GM19240 (cell line): ENCODE measurements at regions not wholly inside any gene's neighbourhood (a gene's known extent, or its start where the extent isn't known, plus 50 kb on each side); places are given as distances from the start of the nearest gene placed in this dataset.
"Not testable (repeated sequence)": the region's sequence is repeated elsewhere in the genome, so short reads cannot be mapped to it uniquely, and the experiment has no call there.

Experiments used
- DNase-seq: peaks from one replicate; pipeline ENCODE4 v3.0.0; 2011; ENCODE audit warnings: low spot score; ENCODE audit not compliant: insufficient read length

DNA sequence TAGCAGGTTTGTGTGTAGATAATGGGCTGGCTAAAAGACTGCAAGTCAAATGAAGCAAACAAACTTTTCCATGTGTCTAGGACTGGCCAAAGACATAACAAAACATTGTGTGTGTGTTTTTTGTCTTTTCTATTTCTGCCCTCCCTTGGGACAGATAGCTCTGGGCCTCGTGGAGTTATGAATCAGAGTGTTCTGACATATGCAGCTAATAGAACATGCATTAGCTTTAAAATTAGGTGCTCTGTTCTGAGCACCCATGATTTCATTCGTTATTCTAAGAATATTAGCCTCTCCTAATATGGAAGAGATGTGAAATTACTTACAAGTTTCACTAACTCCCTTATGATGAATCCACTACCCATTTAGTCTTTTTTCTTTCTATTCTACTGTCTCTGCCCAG, 367.3 kb upstream of the PAPPA start:
- DNase-seq = no peak

DNA sequence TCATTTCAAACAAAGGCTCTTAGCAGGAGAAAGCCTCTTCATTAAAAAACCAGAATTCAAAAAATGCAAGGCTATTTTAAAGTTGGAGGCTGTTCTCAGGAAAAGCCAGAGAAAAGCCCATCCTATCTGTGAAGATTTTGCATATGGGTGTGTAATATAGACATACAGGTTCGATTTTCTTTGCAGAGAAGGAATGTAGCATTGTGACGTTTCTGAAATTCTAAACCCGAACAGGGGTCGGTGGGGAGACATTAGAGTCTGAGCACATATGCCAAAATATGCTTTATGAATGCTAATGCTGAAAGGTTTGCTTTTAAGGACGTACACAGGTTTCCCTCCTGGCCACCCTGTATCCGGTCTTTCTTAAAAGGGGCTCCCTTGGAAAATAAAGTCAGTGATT, 363.1 kb upstream of the PAPPA start:
- no peak for DNase-seq

DNA sequence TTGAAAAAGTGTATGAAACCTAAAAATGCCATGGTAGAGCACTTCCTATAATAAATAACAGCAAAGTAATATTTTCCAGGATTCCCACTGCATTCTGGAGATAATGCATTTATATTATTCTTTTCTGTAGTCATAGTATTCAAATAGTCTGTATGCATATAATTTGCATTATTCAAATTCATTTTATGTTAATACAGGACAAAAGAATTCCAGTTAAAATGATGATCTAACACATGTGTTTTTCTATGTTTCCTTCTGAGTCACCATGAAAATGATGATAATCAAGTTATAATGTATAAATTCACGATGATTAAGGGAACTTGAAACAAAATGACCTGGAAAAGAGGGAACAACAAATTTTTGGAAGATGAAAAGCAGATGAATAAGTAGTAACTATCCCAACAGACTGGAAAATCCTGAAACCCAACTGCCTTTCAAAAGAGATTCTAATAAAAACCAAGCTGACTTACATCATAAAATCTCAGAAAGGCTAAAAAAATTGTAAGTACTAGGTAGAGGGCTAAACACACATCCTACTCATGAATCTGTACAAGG, 358.6 kb upstream of the PAPPA start:
- no peak for DNase-seq

DNA sequence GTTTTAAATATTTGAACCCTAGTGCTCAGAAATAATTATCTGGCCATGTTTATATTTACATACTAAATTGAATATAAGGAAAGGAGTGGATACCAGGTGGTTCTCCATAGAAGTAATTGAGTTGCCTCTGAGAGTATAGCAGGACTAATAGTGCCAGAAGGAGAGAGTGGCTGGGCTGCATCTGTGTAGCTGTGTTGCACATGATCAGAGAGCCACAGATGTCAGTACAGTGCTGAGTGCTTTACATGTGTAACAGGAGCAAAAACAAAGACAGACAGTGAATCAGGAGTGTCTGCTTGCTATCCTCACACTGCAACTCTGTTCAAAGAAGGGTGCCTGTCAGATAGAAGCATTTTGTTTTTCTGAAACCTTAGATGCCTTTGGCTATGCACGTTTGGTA, 353.9 kb upstream of the PAPPA start:
- no peak for DNase-seq

DNA sequence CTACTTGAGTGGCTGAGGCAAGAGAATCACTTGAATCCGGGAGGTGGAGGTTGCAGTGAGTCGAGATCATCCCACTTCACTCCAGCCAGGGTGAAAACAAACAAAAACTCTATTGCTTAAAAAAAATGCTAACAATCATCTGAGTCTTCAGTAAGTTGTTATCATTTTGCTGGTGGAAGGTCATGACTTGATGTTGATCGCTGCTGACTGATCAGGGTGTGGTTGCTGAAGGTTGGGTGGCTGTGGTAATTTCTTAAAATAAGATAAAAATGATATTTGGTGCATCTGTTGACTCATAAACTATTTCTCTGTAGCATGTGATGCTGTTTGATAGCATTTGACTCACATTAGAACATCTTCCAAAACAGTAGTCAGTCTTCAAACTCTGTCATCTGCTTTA, 349.4 kb upstream of the PAPPA start:
- DNase-seq = no peak

DNA sequence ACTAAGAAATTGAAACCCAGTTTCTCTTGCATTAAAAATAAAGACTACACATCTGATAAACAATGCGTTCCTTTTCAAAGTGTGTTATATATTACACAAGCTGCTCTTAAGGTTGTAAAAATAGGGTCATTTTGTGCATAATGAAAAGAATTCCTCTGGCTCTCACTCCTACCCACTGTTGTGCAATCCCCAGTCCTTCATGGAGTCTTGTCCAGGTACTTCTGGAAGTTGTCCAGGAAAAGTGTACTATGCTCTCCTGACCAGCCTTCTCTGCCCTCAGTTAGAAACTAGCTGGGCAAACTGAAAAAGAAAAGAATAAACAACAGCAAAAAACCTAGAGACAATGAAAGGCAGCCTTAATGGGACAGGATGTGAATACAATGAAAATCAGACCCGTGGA, 345.5 kb upstream of the PAPPA start:
- no peak for DNase-seq

DNA sequence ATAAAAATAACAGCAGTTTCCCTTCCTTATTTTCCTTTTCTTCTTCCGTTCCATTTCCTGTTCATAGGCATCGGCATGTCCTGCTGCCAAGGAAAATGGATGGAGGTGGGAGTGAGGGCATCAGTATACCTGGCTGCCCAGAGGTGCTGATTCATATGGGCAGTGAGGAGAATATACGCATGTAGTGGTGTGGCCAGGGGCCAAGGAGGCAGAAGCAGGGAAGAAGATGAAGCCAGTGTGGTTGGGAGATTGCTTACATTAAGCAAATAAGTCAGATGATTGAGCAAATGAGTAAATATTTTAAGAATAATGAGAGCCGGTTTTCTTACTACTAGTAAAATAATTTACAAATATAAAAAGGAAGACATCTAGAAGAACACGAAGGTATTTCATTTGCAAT, 344.9 kb upstream of the PAPPA start:
- DNase-seq = no peak

DNA sequence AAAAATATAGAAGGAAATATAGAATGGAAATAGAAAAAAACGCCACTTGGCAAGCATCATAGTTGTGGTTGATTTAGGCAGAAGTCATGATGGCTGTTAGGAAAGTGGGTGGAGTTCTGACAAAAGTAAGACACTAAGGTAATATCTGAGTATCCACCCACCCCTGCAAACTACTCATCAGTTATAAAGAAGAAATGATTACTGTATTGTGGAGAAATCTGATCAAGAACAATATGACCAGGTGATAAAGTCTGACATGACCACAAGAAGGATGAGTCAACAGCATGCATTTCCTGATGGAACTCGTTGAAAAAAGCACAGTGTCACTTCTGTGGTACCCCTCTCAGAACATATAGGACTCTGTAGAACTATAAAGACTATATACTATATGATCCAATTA, 343.4 kb upstream of the PAPPA start:
- no peak for DNase-seq

DNA sequence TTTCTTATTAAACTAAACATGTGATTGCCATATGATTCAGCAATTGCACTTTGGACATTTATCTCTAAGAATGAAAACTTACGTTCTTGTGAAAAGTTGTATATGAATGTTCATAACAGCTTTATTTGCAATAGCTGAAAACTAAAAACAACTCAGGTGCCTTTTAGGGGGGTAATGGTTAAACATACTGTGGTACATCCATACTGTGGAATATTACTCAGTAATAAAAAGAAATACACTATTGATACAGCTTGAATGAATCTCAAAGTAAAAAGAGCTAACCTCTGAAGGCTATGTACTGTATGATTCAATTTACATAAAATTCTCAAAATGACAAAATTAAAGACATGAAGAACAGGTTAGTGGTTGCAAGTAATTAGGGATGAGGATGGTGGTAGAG, 339.5 kb upstream of the PAPPA start:
- no peak for DNase-seq

DNA sequence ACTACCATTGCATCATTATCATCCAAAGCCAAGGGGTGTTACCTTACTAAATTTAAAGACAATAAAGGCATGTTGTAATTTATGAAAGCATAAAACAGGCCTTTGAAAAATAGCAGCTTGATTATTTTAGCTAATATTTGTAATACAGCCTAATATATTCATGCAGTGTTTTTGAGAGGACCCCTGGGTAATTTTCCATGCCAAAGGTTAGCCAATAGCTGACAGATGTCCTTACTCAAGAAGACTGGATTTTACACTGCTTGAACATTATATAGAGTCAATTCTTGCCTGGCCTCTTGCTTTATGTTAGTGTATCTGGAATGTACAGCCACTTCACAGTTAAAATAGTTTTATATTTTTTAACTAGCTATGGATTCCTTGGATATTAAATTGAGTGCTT, 337.8 kb upstream of the PAPPA start:
- DNase-seq = no peak

DNA sequence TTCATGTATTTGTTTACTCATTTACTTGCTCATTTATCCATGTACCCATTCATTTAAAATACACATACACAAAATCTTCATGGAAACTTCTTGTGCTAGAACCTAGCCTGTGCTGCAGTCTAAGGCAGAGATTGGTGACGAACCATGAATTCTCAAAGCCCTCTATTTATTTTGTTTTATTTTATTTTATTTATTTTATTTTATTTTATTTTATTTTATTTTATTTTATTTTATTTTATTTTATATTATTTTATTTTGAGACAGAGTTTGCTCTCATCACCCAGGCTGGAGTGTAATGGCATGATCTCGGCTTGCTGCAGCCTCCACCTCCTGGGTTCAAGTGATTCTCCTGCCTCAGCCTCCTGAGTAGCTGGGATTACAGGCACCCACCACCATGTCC, 334.9 kb upstream of the PAPPA start:
- DNase-seq = not testable (repeated sequence)

DNA sequence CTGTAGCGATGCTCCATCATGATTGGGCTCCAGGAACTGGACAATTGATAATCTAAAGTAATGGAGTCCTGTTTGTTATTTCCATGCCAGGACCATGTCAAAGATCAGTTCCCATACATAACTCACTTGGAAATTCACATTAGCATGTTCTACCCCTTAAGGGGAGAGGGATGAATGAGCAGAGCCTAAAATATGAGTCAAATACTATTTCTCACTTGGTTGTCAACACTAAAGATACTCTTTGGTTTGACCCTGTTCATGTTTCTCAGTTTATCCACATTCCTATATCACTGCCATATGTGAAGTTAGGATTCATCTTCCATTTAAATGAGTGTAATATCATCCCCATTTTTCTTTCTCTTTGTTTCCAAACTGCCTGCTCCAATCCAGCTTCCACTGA, 321.6 kb upstream of the PAPPA start:
- no peak for DNase-seq

DNA sequence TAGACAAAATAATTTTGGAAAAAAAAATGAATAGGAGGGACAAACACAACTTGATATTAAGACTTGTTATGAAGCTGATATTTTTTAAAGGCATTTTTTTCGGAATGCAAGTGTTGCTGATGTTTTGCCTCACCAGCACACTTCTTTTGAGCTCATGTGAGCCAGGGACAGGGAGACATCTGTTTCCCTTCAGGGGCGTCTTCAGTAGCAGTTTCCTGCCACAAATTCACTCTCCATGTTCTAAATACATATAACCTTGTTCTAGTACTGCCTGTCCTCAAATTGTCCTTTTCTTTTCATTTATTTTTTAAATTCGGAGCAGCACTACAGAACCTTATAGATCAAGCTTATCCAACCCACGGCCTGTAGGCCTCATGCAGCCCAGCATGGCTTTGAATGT, 316.0 kb upstream of the PAPPA start:
- no peak for DNase-seq

DNA sequence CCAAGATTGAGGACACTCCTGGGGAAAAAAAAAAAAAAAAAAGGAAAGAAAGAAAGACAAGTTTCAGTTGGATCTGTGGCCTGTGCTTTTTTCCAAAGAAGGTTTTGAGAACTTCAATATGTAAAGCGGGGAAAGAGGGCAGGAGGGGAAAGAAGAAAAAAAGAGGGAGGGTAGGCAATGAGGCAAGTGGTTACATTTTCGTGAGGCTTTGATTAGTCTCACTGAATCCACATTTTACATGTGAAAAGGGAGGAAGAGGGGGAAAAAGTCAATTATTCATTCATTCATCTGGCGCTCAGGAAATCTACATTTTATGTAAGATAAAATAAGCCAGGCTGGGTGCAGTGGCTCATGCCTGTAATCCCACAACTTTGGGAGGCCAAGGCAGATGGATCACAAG, 315.2 kb upstream of the PAPPA start:
- no peak for DNase-seq

DNA sequence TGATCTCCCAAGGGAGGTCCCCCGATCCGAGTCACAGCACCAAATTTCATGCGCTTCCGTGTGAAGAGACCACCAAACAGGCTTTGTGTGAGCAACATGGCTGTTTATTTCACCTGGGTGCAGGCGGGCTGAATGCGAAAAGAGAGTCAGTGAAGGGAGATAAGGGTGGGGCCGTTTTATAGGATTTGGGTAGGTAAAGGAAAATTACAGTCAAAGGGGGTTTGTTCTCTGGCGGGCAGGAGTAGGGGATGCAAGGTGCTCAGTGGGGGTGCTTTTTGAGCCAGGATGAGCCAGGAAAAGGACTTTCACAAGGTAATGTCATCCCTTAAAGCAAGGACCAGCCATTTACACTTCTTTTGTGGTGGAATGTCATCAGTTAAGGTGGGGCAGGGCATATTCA, 309.2 kb upstream of the PAPPA start:
- not testable (repeated sequence) for DNase-seq

DNA sequence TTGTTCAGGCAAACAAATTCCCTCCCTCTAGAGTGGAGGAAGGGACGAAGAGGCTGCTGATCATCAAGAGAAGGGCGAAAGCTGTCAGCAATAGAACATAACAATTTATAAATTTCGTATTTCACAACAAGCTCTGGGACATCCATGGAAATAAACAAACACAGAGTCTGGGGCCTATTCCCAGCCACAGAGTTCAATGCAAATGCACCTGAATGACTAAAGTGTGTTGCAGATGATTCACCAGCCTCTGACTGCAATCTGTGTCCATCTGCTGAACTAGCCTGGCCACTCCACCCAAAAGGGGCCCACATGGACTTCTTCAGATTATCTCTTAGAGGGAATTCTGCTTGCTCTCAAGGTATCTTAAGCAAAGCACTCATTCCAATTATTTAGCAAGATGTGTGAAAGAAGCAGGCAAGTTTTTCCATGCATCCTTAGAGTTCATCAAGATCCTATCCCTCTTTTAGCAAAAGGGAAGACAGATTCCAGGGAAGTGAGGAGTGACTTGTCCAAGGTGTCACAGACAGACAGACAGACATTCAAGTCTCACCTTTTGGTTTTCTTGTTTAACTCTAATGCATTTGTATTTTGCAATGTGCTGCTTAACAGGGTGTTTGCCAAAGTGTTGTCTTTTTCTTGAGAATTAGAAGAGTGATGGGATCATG, 307.8 kb upstream of the PAPPA start:
- DNase-seq = no peak

DNA sequence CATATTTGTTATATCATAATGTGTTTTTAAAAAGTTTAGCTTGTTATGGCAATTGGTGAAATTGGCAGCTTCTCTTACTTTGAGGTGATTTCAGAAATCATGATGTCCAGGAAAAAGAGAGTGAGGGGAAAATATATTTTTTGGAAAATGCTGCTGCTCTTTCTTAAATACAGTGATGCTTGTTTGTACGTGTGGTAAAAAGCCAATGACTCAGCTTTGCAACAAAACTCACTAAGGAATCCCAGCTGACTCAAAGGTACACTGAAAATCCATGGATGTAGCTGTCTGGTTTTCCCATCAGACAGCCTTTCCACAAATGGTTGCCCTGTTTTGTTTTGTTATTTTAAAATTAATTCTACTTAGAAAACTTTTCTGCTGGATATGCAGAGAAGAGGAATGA, 306.4 kb upstream of the PAPPA start:
- no peak for DNase-seq

DNA sequence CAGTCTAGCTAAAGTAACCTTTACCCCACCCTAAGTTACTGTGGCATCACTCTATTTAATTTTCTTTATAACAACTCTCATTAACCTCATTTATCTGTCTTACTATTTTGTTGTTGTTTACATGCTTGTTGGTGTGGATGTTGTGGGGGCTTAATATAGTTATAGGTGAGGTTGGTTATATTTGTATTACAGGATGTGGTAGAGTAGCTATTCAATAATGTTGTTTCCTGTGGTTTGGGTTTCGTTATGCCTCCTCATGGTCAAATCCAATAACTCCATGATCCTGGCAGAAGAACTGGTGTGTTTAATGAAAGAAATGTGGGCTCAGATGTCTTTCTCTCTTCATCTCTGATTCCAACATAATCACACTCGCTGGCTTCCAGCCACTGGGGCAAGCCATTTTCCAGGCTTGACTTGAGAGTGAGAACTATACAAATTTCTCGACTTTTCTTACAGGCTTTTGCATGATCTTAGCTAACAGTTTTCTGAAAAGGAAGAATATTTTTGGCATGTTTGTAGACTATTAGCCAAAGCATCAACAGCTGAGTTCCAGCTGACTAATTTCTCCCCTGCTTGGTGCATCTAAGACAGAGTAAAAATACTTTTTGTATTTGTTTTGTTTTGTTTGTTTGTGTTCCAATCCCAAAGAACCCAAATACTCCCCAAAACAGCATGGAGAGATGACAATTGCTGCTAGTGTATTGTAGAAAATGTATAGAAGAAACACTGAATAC, 303.7 kb upstream of the PAPPA start:
- DNase-seq = no peak

DNA sequence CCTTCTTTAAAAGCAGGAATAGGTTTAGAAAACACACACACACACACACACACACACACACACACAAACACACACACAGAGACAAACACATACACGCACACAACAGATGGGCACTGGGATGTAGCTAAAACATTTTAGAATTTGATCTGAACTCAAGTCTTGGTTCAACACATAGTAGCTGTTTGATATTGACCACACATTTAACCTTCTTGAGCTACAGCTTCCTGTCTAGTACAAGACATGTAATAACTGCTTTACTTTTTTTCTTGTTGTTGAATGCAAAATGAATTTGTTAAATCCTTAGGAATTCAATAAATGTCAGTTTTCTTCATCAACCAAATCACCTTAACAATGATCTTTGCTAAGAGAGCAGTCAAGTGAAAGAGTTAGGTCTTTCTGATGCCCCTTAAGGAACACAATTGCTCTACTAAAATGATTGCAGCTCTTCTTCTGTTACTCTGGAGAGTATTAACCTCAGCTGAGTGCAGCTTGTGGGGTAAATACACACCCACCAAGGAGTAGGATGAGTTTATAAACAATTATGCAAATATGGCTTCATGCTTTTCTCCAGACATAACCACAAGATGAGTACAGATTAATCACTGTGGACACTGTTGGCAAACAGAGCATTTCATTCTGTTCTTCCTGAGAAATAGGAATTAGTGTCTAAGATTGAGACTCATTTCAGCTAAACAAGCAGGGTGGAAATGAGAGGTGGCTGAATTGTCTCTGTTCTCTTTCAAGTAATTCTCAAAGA, 302.9 kb upstream of the PAPPA start:
- no peak for DNase-seq

DNA sequence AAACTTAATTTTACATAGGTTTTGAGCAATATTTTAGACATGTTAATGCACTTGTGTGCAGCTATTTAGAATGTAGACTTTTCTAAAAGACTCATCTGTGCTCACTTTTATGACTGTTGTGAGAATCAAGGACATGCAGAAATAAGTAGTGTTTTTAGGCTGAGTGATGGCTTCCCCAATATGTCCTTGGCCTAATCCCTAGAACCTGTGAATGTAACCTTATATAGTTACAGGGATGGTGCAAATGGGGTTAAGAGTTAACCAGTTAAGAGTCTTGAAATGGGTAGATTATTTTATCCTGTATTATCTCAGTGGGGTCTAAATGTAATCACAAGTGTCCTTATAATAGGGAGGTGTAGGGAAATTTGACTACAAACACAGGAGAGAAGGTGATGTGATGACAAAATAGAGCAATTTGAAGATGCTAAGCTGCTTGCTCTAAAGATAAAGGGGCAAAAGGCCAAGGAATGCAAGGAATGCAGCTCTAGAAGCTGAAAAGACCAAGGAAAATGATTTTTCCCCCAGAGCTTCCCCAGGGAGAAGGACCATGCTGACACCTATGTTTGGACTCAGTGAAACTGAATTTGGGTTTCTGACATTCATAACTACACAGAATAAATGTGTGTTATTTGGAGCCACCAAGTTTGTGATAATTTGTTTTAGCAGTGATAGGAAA, 298.0 kb upstream of the PAPPA start:
- DNase-seq = no peak

DNA sequence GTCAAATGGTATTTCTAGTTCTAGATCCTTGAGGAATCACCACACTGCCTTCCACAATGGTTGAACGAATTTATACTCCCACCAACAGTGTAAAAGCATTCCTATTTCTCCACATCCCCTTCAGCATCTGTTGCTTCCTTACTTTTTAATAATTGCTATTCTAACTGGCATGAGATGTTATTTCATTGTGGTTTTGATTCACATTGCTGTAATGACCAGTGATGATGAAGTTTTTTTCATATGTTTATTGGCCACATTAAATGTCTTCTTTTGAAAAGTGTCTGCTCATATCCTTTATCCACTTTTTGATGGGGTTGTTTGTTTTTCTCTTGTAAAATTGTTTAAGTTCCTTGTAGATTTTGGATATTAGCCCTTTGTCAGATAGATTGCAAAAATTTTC, 295.2 kb upstream of the PAPPA start:
- not testable (repeated sequence) for DNase-seq

DNA sequence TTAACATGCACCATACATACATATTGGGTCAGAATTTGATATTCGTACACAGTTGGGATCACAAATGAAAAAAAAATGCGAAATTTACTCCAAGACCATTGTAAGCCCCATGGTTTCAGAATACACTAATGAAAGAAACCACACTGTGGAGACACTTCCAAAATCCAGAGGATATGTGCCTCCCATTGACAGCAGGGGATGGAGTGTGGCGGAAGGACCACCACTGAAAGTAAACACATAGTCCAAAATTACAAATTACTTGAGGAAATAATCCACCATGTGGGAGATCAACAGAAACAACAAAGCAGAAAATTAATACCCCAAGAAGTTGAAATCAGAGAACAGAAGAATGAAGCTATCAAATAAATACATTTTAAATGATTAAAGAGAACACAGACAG, 291.6 kb upstream of the PAPPA start:
- no peak for DNase-seq
